ENCODE measurements at regions not wholly inside any gene's neighbourhood (a gene's known extent, or its start where the extent isn't known, plus 50 kb on each side); places are given as distances from the start of the nearest gene placed in this dataset.

DNA sequence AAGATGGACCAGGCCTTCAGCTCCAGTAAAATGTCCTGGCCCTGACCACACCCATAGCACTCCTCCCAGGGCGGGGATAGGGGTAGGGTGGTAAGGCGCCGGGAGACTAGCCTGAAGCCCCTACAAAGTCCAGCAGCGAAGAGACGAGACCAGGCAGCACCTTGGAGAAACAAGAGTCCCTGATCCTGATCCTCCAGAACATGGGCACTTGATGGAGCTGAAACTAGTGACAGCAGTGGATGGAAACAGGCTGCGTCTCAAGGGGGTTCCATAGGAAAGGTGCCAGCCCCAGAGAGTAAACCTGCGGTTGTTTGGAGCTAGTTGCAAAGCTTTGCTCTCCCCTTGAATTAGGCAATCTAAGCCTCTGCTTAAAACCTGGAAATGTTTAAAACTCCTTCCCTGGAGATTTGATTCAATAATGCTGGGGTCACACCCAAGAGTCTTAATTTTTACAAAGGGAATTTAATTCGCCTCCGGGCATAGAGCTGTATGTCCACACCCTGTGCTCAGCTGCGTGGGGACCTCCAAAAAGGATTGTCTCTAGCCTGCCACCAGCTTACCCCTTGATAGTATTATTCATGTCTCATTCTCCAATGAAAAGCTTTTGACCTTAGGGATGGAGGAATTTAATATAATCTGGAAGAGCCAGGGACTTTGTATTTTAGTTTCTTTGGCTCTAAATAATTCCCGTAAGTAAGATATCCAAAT is 258.6 kb downstream of the PMP22 start:
- intact Hi-C loops (cut with DNase I) = no loop called here
- no peak for TF ChIP-seq CTCF (IDR thresholded peaks at IDR 0.05)
- no peaks in the 10 kb centered on the region for H3K9me3 ChIP-seq
- H3K36me3 ChIP-seq = no peaks in the 10 kb centered on the region
- DNase-seq = no peak
- no peak for ATAC-seq
- no peaks in the 10 kb centered on the region for H3K27me3 ChIP-seq
- no peaks in the 10 kb centered on the region for H3K4me1 ChIP-seq
- H3K27ac ChIP-seq = no peak overlapping the region
- no peak overlapping the region for H3K4me3 ChIP-seq

GRCh38 chr17:15000661-15001060 is 264.5 kb downstream of the PMP22 start:
- DNase-seq (no peak), ATAC-seq (no peak)
- intact Hi-C loops (cut with DNase I) = no loop called here
- no peaks in the 10 kb centered on the region for H3K9me3 ChIP-seq
- no peaks in the 10 kb centered on the region for H3K27me3 ChIP-seq
- H3K4me1 ChIP-seq = no peaks in the 10 kb centered on the region
- no peak overlapping the region for H3K27ac ChIP-seq
- no peak for TF ChIP-seq CTCF (IDR thresholded peaks at IDR 0.05)
- no peaks in the 10 kb centered on the region for H3K36me3 ChIP-seq
- H3K4me3 ChIP-seq = no peak overlapping the region

GRCh38 chr17:14997290-14997689 is 267.8 kb downstream of the PMP22 start:
- intact Hi-C loops (cut with DNase I) = no loop called here
- Histone ChIP-seq H3K9me3 (no peaks in the 10 kb centered on the region), H3K27me3 (no peaks in the 10 kb centered on the region), H3K36me3 (no peaks in the 10 kb centered on the region), H3K27ac (no peak overlapping the region), H3K4me3 (no peak overlapping the region), H3K4me1 (no peaks in the 10 kb centered on the region)
- DNase-seq = no peak
- no peak for ATAC-seq
- TF ChIP-seq CTCF (IDR thresholded peaks at IDR 0.05) = no peak

DNA sequence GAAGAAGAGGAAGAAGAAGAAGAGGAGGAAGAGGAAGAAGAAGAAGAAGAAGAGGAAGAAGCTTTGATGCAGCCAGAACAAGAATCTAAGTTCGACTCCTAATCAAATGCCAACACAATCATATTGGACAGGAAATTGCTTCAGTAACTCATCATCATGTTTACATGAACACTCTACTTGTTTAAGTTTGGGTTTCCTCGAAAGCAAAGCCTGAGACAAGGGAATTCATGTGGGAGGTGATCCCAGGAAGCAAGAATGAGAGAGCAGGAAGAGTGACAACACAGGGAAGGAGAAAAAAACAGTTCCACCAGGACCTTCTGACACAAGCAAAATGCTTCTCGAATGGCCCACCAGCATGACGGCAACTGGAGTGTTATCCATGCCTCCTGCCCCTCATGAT is 279.0 kb downstream of the PMP22 start:
- no peaks in the 10 kb centered on the region for H3K27me3 ChIP-seq
- ATAC-seq (no peak), DNase-seq (no peak)
- H3K27ac ChIP-seq = no peak overlapping the region
- no peaks in the 10 kb centered on the region for H3K9me3 ChIP-seq
- no peak overlapping the region for H3K4me3 ChIP-seq
- H3K4me1 ChIP-seq = no peaks in the 10 kb centered on the region
- no peak for TF ChIP-seq CTCF (IDR thresholded peaks at IDR 0.05)
- H3K36me3 ChIP-seq = no peaks in the 10 kb centered on the region
- intact Hi-C loops (cut with DNase I) = no loop called here

GRCh38 chr17:14972844-14973243 is 292.3 kb downstream of the PMP22 start:
- Histone ChIP-seq H3K4me1 (no peaks in the 10 kb centered on the region), H3K27me3 (no peaks in the 10 kb centered on the region), H3K27ac (no peak overlapping the region), H3K4me3 (no peak overlapping the region), H3K9me3 (no peaks in the 10 kb centered on the region), H3K36me3 (no peaks in the 10 kb centered on the region)
- no peak for ATAC-seq
- intact Hi-C loops (cut with DNase I) = no loop called here
- no peak for TF ChIP-seq CTCF (IDR thresholded peaks at IDR 0.05)
- DNase-seq = no peak

DNA sequence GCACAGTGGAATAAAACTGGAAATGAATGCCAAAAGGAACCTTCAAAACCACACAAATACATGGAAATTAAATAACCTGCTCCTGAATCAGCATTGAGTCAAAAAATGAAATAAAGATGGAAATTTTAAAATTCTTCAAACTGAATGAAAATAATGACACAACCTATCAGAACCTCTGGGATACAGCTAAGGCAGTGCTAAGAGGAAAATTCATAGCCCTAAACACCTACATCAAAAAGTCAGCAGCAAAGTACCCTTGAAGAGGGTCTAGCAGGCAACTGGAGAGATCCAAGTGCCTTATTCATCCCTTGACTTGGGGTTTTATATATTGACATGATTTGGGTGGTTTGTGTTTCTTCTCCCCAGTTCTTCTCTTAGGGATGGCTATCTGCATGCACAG is 294.1 kb downstream of the PMP22 start:
- Histone ChIP-seq H3K9me3 (no peaks in the 10 kb centered on the region), H3K4me1 (no peaks in the 10 kb centered on the region), H3K27ac (no peak overlapping the region), H3K36me3 (no peaks in the 10 kb centered on the region), H3K4me3 (no peak overlapping the region), H3K27me3 (no peaks in the 10 kb centered on the region)
- no peak for TF ChIP-seq CTCF (IDR thresholded peaks at IDR 0.05)
- no peak for ATAC-seq
- no peak for DNase-seq
- intact Hi-C loops (cut with DNase I) = no loop called here

All from upper lobe of right lung (tissue), 1 donor.